KBM-7 (cell line): ENCODE measurements at regions not wholly inside any gene's neighbourhood (a gene's known extent, or its start where the extent isn't known, plus 50 kb on each side); places are given as distances from the start of the nearest gene placed in this dataset.

Source experiments
- DNase-seq: peaks from one replicate; pipeline ENCODE4 v3.0.0-alpha.2; 2015
- in situ Hi-C: fragments of 300-500 bp; cut with MboI; formaldehyde crosslinking; loops from 2 replicates; pipeline ENCODE4 v1.14.3; 2020; ENCODE audit warnings: low sequenced_read_pairs, low pct_unique_long_range_greater_than_20kb, mixed read lengths

DNA sequence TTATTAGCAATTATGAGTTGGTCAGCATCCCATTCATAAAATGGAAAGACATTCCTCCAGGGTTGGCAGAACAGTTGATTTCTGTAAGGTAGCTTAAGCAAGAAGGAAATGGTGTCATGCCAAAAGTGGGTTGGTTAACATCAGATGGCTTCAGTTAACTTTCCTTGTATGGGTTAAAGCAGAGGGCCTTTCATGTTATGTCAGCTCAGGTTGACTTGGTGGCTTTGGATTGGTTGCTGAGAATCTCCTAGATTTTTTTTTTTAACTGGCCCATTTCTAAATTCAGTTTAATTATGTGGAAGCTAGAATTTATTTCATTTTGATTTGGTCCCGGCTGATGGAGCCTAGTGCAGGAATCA lies 87.8 kb downstream of the BBS10 start:
- in situ Hi-C loops, result no loop called here
- no peak for DNase-seq

DNA sequence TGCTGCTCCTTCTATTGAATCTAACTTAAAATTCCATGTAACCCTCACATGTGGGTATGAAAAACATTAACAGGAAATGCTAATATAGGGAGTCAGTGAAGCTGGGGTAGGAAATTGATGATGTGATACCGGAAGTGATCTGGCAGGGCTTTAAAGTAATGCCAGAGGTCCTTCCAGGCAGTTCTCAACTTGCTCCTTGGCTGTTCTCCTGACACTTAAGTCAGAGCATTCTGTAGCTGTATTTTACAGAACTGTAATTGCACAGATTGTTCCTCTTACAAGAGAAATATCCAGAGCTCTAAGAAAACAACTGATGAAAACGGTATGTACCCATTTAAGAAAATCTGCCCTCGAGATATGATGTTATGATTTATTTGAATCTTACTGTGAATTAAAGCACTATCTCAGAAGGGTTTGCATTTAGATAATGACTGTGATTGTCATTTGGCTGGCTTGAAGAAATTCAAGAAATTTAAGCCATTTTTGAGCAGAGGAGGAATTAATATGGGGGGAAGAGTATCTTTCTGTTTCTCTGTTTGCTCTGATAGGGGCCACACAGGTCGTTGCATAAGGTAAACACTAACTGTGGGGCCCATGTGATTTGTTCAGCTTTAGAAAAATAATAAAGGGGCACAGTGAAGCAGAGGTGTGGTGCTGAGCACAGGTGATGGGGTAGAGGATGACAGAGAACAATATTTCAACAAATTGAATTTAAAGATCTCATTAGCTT lies 88.4 kb downstream of the BBS10 start:
- in situ Hi-C loops, result no loop called here
- DNase-seq, result no peak

DNA sequence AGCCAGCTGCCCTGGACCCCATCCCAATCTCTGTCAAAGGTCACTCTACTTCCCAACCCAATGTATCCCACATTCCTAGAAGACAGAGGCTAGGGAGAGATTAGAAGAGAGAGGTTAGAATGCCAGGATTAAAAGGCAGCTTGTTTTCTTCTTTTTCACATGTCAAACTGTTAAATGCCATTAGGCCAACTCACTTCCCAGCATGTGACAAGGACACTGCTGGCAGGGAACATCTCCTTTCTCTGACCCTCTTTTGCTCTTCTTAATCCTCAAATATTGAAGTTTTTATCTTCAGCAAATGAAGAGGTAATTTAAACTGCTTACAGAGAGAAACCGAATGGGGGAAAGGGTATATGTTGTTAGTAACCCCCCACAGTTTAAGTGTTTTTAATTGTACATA lies 89.1 kb downstream of the BBS10 start:
- no peak for DNase-seq
- in situ Hi-C loops, result no loop called here

DNA sequence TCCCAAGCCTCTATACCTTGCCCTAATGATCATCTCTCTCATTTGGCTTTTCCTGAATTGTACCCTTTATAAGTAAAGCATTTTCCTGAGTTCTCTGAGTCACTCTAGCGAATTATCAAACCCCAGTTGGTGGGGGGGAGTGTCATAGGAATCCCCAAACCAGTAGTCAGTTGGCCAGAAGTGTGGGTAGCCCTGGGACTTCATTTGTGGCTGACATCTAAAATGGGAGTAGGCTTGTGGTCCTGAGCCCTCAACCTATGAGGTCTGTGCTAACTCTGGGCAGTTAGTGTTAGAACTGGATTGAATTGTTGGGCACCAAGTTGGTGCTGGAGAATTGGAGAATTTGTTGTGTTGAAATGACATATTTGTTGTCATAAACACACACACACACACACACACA lies 91.3 kb downstream of the BBS10 start:
- in situ Hi-C loops, result no loop called here
- no peak for DNase-seq

DNA sequence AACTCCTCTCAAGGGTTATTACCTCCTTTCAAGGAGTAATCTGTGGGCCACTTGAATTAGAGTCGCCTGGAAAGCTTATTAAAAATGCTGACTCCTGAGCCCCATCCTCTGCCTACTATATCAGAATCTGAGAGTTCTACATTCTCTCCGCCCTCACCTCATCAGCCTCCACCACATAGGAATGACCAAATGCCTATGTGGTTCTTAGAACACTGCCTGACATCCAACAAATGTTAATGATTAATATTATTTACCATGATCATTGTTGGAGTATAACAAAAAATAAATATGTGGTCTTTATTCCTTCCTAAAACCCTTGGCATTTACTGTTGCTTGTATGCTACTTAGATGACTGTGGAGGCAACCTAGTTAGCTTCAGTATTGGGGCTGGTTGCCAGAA lies 91.9 kb downstream of the BBS10 start:
- no peak for DNase-seq
- in situ Hi-C loops, result no loop called here

DNA sequence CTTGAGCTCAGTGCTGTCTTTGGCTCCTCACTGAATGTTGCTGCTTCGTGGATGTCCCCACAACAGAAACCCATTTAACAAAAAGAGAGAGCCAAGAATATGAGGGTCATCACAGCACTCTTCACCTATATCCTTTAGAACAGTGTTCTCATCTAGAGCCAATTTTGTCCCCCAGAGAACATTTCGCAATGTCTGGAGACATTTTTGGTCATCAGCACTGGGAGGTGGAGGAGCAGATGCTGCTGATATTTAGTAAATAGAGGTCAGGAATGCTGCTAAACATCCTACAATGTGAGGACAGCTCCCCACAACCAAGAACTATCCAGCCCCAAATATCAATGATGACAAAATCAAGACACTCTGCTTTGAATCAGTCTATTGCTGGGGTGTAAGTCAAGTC lies 92.5 kb downstream of the BBS10 start:
- no peak for DNase-seq
- in situ Hi-C loops, result no loop called here

DNA sequence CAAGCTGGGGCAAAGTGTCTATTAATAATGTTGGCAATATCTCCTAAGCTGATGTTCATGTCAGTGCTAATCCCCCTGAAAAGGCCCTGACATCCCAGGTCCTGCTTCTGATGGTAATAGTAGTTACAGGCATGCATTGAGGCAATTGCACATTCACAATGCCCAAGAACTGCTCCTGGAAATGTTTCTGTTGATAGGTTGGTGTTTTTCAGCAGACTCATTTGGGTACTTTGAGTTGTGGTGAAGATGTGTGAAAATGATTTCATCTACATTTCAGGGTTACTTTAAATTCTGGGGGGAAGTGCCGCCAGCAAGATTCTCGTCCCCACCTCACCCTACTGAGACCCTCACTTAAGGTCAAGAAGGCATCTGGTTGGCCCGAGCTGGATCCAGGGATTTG lies 92.9 kb downstream of the BBS10 start:
- no peak for DNase-seq
- in situ Hi-C loops, result no loop called here

DNA sequence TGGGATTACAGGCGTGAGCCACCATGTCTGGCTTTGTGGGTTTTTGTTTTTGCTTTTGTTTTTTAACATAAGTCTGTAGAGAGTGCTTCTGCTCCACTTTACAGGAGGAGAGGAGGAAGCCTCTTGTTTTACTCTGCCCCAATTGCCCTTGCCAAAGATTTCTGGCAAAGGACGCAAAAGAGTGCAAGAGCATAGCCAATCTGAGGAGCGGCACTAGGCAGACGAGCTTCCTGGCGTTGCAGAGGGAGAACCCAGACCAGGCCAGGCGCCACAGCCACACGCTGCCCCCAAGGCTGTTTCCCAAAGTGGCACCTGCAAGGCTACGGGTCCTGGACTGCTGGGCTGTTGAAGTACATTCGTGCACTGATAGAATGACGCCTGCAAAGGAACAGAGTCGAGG lies 96.2 kb downstream of the BBS10 start:
- DNase-seq, result no peak
- in situ Hi-C loops, result no loop called here

DNA sequence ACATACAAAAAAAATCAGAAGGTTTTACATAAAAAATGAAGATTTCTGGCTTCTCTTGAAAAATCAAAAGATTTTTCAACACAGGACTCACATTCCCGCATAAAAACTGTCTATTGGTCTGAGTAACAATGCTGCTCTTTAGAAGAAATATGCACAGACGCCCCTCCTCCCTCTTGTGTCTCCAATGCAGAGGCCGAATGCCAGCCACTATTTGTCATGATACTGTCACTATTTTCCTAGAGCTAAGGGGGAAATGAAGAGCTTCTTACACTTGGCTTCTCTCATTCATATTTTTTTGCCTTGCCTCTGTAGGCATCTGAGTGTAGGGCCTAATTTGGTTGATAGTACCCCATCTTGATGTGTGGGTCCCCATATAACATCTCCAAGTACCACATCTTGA lies 98.0 kb downstream of the BBS10 start:
- no peak for DNase-seq
- in situ Hi-C loops, result no loop called here

DNA sequence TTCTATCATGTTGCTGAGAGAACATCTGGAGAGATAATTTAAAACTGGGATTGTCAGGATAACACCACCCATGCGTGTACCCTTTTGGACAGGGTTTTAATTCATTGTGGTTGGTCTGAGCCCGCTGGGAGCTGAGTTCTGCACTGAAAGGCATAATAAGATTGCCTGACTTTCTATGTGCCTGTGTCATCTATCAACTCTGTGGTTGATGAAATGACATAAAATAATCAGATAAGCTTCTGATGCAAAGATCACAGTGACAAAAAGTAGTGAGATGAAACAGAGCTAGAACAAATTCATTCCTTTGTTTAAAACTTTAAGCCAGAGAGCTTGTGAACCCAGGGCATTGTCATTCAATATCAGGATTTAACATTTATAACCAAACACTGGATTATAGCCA lies 98.7 kb downstream of the BBS10 start:
- no peak for DNase-seq
- in situ Hi-C loops, result no loop called here

DNA sequence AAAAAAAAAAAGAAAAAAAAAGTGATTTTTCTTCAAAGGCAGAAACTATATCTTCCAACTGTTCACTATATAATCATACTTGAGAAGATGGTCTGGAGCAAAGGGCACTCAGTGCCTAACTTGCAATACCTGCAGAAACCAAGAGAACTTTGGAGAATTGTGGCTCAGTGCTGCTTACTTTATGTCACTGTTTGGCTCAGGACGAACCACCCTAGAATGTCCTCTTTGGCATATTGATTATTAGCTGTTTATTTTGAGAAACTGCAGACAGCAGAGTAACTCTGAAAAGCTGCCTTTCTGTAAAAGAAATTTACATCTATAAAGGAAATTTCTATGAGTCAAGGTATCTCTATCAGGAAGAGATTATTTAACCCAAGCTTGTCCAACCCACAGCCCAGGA lies 100.2 kb downstream of the BBS10 start:
- in situ Hi-C loops, result no loop called here

DNA sequence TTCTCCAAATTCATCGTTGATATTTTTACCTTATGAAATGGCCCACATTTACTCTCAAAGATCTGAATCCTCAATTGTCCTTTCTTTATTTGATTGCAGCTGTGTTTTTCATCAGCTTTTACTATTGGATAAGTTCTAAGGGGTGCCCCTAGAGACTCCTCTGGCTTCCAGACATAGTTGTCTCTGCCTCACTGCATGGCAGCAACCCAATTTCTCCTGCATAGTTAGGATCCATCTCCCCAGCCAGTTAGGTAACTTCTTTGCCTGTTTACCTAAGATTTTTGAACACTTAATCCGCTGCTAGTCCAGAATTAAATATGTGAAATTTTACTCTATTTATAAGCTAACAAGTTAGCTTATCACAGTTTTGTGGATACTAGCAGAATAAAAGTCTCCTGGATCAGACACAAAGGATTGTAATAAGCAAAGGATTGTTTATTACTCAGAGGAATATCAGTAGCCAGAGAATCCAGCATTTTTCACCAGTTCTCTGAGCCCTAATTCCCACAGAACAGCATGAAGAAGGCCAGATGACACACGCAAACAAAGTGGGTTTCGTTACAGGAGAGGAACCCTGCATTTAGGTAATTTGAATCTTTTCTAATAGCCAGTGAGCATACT lies 101.1 kb downstream of the BBS10 start:
- in situ Hi-C loops, result no loop called here

More for the DNA sequence above, 100.2 kb downstream of the BBS10 start:
- no peak for DNase-seq

DNA sequence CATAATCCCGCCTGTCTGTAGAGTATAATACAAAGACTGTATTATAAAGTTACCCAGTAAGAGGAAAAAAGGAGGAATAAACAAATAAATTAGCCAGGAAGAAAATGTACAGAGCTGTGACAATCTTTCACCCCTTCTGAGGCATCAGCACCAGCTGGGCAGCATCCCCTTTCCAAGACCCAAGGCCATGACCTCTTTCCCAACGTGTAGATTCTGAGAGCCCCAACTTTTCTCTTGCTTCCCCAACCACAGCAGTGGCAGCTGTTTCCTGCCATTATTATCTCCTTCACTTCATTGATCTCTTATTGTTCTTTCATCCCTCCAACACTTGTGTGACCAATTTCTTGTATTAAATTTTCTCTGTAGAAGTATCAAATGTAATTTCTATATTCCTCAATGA lies 101.6 kb downstream of the BBS10 start:
- DNase-seq, result no peak
- in situ Hi-C loops, result no loop called here

More for the DNA sequence above, 101.1 kb downstream of the BBS10 start:
- DNase-seq, result no peak

DNA sequence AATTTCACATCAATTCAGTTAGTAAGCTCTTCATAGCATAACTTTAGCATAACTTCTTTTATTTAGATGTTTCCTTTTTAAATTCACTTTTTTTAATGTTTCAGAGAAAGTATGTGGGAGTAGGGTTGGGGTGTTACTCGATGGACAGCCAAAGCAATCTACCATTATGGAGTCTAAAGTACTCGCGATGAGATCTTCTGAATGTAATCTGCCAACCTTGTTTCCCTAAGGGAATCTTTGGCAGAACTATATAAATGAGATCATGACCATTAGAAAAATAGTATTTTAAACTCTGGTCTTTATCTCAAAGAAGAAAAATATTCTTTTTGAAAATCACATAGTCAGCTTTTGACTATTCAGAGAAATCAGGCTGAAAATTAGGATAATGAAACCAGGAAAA lies 103.9 kb downstream of the BBS10 start:
- no peak for DNase-seq
- in situ Hi-C loops, result no loop called here

DNA sequence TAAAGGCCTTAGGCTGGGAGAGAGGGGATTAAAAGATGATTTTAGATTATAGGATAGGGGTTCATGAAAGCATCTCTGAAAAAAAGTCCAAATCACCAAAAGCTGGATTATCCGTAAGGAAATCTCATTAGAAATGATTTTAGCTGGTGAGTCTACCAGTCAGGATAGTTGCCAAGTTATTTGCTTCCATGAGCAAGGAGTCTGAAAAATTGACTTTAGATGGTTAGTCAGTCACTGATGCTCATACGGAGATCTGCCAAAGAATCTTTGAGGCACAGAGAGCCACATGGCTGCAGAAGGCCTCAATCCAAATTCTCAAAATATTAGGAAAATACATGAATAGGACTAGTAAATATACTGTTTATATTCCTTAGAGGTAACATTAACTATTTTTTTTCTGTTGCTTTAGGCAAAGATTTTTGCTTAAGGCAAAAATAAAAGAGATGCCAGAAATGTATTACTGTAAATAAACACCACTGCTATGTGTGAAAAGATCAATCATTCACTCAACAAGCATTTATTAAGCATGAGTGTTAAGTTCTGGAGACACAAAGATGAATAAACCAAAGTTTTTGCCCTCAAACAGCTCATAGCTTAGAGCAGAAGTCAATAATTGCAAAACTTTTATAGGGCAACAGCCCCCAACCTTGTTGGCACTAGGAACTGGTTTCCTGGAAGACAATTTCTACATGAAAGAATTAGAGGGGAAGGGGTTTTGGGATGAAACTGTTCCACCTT lies 105.2 kb downstream of the BBS10 start:
- in situ Hi-C loops, result no loop called here
- DNase-seq, result no peak

DNA sequence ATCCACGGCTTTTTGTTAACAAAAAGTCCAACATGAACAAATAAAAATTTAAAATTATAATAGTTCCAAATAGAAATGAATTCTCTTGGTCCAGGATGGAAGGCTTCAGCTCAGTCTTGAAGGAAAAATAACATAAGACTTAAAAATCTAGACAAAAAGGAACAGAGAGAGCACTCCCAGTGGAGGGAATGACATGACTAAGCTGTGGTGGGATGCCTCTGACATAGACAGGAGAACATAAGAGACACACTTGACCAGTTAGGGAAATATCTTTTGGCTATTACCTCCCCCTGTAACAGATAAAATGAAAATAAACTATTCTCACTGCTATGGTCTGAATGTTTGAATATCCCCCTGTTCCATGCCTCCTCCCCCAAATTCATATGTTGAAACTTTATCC lies 106.8 kb downstream of the BBS10 start:
- in situ Hi-C loops, result no loop called here
- no peak for DNase-seq

DNA sequence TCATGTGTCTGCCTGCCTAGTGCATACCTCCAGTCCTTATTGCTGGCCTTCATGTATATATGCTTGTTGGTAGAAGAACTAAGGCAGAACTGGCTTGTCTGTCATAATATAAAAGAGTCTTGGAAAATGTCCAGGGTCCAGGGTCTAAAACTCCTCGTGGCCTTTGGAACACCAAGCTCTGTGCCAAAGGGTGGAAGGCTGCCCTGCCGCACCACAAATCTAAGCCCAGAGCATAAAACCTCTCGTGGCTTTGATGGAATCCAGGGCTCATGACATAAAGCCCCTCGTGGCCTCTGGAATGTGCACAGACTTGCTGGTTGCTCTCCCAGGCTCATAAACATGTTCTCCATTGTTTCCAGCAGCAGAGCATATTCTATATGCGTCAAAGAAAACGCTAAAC lies 107.9 kb downstream of the BBS10 start:
- no peak for DNase-seq
- in situ Hi-C loops, result no loop called here

DNA sequence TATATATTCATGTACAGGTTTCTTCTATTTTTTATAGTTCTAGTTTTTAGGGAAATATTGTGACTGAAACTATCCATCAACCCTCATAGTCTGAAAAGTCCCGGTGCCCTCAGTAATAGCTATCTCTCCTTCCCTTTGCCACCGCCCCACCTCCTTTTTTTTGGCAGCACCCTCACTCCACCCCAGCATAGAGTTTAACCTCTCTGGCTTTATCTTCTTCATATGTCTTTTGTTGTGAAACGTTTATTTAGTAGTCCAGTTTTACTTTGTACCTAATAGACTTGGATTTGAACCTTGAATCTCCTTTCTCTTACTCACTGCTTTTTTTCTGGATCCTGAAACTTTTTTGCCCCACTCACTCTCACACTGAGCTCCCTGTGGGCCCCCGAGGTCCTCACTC lies 109.5 kb downstream of the BBS10 start:
- DNase-seq, result no peak
- in situ Hi-C loops, result no loop called here

DNA sequence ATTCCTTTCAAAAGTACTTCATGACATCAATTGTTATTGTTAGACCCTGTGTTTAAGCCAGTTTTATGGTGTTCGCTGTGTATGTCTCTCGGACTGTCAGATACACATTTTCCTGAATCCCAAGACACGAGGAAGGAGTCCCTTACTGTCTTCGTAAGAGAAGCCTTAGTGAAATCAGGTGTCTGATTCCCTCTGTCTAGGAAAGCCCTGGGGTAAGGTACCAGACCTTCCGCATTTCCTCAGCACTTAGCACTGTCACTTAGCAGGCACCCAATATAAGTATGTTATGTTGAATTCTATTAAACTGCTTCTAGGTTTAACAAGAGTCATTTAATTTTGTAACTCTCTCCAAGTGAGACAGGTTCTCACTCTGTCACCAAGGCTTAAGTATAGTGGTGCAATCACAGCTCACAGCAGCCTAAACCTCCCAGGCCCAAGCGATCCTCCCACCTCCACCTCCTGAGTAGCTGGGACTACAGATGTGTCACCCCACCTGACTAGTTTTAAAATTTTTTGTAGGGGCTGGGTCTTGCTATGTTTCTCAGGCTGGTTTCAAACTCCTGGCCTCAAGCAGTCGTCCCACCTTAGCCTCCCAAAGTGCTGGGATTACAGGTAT lies 111.0 kb downstream of the BBS10 start:
- DNase-seq, result no peak
- in situ Hi-C loops, result no loop called here

DNA sequence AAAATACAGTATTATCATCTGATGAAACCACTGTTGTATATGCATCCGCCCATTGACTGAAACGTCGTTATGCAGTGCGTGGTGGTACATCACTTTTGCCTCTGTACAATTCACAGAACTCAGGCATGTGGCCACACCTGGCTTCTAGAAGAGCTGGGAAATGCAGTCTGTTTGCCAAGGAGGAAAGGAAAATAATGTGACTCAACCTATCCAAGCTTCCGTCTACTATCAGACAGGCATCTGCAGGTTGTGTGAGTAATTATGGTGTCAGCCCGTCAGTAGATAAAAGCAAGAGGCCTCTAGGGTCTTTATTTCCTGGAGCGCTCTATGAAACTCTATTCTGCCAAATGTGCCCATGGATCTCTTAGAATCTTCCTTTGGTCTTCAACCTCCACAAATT lies 111.6 kb downstream of the BBS10 start:
- DNase-seq, result no peak
- in situ Hi-C loops, result no loop called here
